ENCODE measurements at regions not wholly inside any gene's neighbourhood (a gene's known extent, or its start where the extent isn't known, plus 50 kb on each side); places are given as distances from the start of the nearest gene placed in this dataset.

GRCh38 chr6:48691420-48691819 lies 580.4 kb upstream of the PTCHD4 start:
- in situ Hi-C loops (cut with HindIII; ENCODE audit: low sequenced_read_pairs) = no loop called here
- no peak for DNase-seq (ENCODE audit: low read depth, low spot score)
- H3K4me3 ChIP-seq (ENCODE audit: low read depth, low read length) = no peak overlapping the region
- TF ChIP-seq, protein P1, sequence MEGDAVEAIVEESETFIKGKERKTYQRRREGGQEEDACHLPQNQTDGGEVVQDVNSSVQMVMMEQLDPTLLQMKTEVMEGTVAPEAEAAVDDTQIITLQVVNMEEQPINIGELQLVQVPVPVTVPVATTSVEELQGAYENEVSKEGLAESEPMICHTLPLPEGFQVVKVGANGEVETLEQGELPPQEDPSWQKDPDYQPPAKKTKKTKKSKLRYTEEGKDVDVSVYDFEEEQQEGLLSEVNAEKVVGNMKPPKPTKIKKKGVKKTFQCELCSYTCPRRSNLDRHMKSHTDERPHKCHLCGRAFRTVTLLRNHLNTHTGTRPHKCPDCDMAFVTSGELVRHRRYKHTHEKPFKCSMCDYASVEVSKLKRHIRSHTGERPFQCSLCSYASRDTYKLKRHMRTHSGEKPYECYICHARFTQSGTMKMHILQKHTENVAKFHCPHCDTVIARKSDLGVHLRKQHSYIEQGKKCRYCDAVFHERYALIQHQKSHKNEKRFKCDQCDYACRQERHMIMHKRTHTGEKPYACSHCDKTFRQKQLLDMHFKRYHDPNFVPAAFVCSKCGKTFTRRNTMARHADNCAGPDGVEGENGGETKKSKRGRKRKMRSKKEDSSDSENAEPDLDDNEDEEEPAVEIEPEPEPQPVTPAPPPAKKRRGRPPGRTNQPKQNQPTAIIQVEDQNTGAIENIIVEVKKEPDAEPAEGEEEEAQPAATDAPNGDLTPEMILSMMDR (IDR thresholded peaks at IDR 0.05; ENCODE audit: low read depth, low read length) = no peak

- DNase-seq (ENCODE audit: low read depth, low spot score) = no peak
- in situ Hi-C loops (cut with HindIII; ENCODE audit: low sequenced_read_pairs) = no loop called here
- no peak overlapping the region for H3K4me3 ChIP-seq (ENCODE audit: low read depth, low read length)
- TF ChIP-seq, protein P1 (IDR thresholded peaks at IDR 0.05; ENCODE audit: low read depth, low read length) = no peak
Observed at GRCh38 chr6:48689498-48689897, 578.5 kb upstream of the PTCHD4 start.

DNA sequence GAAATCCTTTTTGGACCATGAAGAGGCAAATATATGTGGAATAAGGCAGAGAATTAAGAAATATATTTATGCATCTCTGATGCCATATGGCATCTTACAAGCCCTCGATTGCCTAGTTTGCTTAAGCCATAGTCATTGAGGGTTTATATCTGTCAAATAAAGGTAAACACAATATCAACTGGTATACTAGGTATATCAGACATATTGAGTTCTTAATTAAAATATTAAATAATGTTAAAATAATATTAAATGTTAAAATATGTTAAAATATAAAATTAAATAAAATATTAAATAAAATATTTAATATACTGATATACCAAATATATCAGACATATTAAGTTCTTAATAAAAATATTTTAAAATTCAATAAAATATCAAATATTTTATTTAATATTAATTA lies 567.4 kb upstream of the PTCHD4 start:
- in situ Hi-C loops (cut with HindIII; ENCODE audit: low sequenced_read_pairs) = no loop called here
- no peak overlapping the region for H3K4me3 ChIP-seq (ENCODE audit: low read depth, low read length)
- no peak for DNase-seq (ENCODE audit: low read depth, low spot score)
- TF ChIP-seq, protein P1 (IDR thresholded peaks at IDR 0.05; ENCODE audit: low read depth, low read length) = no peak

DNA sequence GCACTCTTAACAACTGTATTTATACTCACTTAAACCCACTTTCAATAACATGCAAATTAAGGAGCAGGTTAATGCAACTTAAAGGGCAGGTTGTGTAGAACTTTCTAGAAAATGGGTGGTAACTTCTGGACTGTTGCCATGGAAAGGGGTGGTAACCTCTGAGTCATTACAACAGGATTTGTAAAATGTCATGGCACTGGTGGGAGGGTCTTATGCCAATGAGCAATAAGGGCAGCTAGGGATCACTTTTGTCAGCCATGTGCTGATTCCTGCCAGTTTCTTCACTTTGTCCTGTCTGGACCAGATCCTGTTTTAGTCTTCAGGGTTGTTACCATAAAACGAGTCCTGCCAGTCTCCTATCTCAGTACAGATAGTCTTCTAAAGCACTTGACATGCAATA lies 560.5 kb upstream of the PTCHD4 start:
- in situ Hi-C loops (cut with HindIII; ENCODE audit: low sequenced_read_pairs) = no loop called here
- TF ChIP-seq, protein P1 (IDR thresholded peaks at IDR 0.05; ENCODE audit: low read depth, low read length) = no peak
- DNase-seq (ENCODE audit: low read depth, low spot score) = no peak
- H3K4me3 ChIP-seq (ENCODE audit: low read depth, low read length) = no peak overlapping the region

DNA sequence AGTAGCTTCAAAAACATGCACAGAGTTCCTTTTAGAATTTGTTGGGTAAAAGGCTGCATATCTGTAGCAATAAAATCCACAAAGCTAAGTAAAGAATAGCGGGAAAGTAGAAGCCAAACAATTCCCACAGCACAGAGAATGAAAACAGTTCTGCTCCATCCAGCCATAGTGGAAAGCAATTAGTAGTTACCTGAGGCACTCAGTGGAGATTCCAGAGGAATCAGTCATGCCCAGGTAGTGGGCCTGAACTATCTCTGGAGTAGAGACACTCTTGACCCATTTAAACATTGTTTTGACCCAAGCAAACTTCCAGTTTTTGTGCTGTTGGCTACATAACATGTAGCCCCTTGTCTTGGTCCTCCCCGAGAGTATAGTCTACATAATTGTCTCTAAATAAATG lies 559.5 kb upstream of the PTCHD4 start:
- in situ Hi-C loops (cut with HindIII; ENCODE audit: low sequenced_read_pairs) = no loop called here
- TF ChIP-seq, protein P1 (IDR thresholded peaks at IDR 0.05; ENCODE audit: low read depth, low read length) = no peak
- no peak overlapping the region for H3K4me3 ChIP-seq (ENCODE audit: low read depth, low read length)
- no peak for DNase-seq (ENCODE audit: low read depth, low spot score)

DNA sequence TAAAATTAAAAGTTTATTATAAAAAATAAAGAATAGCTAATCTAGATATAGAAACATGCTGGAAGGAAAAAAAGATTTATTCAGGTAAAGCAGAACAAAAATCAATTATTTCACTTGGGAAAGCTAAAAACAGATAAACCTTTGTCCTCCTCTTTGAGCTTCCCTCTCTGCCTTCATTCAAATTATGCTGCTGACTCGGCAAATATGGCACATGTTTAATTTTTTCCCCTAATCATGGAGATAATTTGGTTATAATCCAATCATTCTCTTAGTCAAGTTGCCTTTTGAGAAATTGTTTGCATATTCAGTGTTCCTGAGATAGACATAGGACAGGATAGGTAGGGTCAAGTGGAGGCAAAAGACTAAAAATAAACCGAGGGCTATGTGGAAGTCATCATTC lies 556.8 kb upstream of the PTCHD4 start:
- no peak for DNase-seq (ENCODE audit: low read depth, low spot score)
- in situ Hi-C loops (cut with HindIII; ENCODE audit: low sequenced_read_pairs) = no loop called here
- no peak overlapping the region for H3K4me3 ChIP-seq (ENCODE audit: low read depth, low read length)
- TF ChIP-seq, protein P1 (IDR thresholded peaks at IDR 0.05; ENCODE audit: low read depth, low read length) = no peak

GRCh38 chr6:48664826-48665225 lies 553.8 kb upstream of the PTCHD4 start:
- no peak overlapping the region for H3K4me3 ChIP-seq (ENCODE audit: low read depth, low read length)
- in situ Hi-C loops (cut with HindIII; ENCODE audit: low sequenced_read_pairs) = no loop called here
- TF ChIP-seq, protein P1 (IDR thresholded peaks at IDR 0.05; ENCODE audit: low read depth, low read length) = no peak
- peak; percentile 77 for DNase-seq (ENCODE audit: low read depth, low spot score)

Measured in astrocyte of the spinal cord (primary cell).